Memory B cell (primary cell): ENCODE measurements at regions not wholly inside any gene's neighbourhood (a gene's known extent, or its start where the extent isn't known, plus 50 kb on each side); places are given as distances from the start of the nearest gene placed in this dataset.

Experiments
- ATAC-seq: fragments of 150-1000 bp; cut with Tn5 transposase; 2 replicates; pipeline ENCODE4 v1.10.0; 2021; ENCODE audit warnings: low read depth, mild to moderate bottlenecking, moderate library complexity
- DNase-seq, 2 donors: peaks; one replicate each; pipeline ENCODE4 v3.0.0; 2022; ENCODE audit warnings: low spot score in 2 of 2
- H3K27ac Mint-ChIP-seq: one replicate; pipeline ENCODE4 v1.8.0; 2022; ENCODE audit warnings: mild to moderate bottlenecking, moderate library complexity, mixed read lengths
- H3K27me3 Mint-ChIP-seq: one replicate; pipeline ENCODE4 v1.8.0; 2022; ENCODE audit warnings: mixed read lengths
- H3K36me3 Mint-ChIP-seq: one replicate; pipeline ENCODE4 v1.8.0; 2022; ENCODE audit warnings: mild to moderate bottlenecking, mixed read lengths
- H3K4me1 Mint-ChIP-seq: one replicate; pipeline ENCODE4 v1.8.0; 2022; ENCODE audit warnings: mixed read lengths
- H3K4me3 Mint-ChIP-seq: one replicate; pipeline ENCODE4 v1.8.0; 2022; ENCODE audit warnings: mild to moderate bottlenecking, moderate library complexity, mixed read lengths
- H3K9me3 Mint-ChIP-seq: one replicate; pipeline ENCODE4 v1.8.0; 2022; ENCODE audit warnings: mixed read lengths

DNA sequence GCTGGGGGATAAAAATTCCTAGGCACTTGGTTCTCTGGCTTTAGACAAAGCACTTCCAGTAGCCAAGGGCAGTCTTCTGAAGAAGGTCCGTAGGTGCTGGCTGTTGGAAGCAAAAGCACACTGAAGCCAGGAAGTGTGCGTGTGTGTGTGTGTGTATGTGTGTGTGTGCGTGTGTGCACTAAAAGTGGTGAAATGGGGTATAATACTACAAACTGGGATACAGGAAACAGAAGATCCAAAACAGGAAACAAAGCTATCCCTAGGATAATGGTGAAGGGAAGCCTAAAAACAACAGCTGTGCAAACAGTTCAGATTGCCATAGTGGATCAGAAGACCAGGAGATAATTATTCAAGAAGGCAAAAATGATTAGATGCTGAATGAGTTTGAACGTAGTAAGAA is 103.4 kb downstream of the IL20RB start:
- no peak for ATAC-seq
- DNase-seq = no peak
- no peaks in the 10 kb centered on the region for H3K36me3 Mint-ChIP-seq
- H3K27ac Mint-ChIP-seq = no peak overlapping the region
- H3K4me1 Mint-ChIP-seq = no peaks in the 10 kb centered on the region
- H3K4me3 Mint-ChIP-seq = no peak overlapping the region
- peaks cover 12% of the 10 kb centered on the region for H3K27me3 Mint-ChIP-seq
- H3K9me3 Mint-ChIP-seq = peaks cover 2% of the 10 kb centered on the region

DNA sequence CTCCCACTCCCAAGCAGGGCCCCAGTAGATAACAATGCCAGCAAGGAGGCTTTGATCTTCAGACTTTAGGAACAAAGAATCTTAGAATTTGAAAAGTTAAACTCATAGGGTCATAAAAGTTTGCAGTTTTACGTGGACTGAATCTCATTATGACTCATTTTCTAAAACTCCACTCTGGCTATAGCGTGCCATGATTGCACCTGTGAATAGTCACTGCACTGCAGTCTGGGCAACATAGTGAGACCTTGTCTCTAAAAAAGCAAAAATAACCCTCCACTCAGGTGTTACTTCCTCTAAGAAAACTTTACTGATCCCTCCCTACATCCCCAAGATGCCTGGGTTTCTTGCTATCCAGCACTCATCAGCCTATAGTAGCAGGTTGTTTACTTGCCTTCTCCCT is 104.5 kb downstream of the IL20RB start:
- no peak for DNase-seq
- no peak overlapping the region for H3K4me3 Mint-ChIP-seq
- no peak overlapping the region for H3K27ac Mint-ChIP-seq
- H3K4me1 Mint-ChIP-seq = no peaks in the 10 kb centered on the region
- ATAC-seq = no peak
- peaks cover 12% of the 10 kb centered on the region for H3K27me3 Mint-ChIP-seq
- H3K9me3 Mint-ChIP-seq = peaks cover 2% of the 10 kb centered on the region
- no peaks in the 10 kb centered on the region for H3K36me3 Mint-ChIP-seq

DNA sequence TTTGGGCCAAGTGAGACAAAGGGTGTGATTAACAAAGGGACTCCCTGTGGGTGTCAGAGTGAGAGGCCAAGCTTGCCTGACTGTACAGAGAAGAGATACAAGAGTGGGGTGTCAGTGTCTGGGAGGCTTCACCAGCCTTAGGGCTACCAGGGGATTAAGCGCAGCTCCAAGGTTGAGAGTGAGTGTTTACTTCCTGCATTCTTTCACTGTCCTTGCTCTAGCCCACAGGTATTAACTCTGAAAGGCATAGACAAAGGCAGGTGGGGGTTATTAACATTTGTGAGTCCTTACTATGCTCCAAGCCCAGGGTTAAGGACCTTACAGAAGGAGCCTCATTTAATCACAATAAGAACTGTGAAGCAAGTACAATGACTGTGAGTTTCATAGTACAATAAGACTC is 107.6 kb downstream of the IL20RB start:
- H3K36me3 Mint-ChIP-seq = no peaks in the 10 kb centered on the region
- no peak overlapping the region for H3K27ac Mint-ChIP-seq
- peaks cover 9% of the 10 kb centered on the region for H3K27me3 Mint-ChIP-seq
- DNase-seq (no peak), ATAC-seq (no peak)
- H3K9me3 Mint-ChIP-seq = peaks cover 2% of the 10 kb centered on the region
- no peaks in the 10 kb centered on the region for H3K4me1 Mint-ChIP-seq
- H3K4me3 Mint-ChIP-seq = no peak overlapping the region

DNA sequence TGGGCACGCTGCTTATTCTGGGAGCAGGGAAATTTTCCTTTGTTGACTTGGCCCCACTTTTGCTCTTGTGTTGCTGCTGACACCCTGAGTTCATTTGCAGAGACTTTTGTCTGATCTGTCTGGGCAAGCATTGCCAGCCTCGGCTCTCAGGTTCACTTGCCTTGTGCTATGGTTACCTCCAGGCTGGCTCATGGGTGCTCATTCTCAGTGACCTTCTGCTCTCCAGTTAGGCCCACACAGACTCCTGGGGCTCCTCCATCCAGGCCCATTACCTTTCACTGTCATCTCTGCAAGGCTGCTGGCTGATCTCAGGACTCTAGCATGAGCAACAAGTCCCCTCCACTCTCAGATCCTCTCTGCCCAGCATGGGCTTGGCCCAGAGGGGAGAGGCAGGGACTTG is 108.3 kb downstream of the IL20RB start:
- DNase-seq (no peak), ATAC-seq (no peak)
- H3K9me3 Mint-ChIP-seq = peaks cover 6% of the 10 kb centered on the region
- H3K36me3 Mint-ChIP-seq = no peaks in the 10 kb centered on the region
- no peak overlapping the region for H3K4me3 Mint-ChIP-seq
- peaks cover 7% of the 10 kb centered on the region for H3K27me3 Mint-ChIP-seq
- H3K27ac Mint-ChIP-seq = no peak overlapping the region
- no peaks in the 10 kb centered on the region for H3K4me1 Mint-ChIP-seq

DNA sequence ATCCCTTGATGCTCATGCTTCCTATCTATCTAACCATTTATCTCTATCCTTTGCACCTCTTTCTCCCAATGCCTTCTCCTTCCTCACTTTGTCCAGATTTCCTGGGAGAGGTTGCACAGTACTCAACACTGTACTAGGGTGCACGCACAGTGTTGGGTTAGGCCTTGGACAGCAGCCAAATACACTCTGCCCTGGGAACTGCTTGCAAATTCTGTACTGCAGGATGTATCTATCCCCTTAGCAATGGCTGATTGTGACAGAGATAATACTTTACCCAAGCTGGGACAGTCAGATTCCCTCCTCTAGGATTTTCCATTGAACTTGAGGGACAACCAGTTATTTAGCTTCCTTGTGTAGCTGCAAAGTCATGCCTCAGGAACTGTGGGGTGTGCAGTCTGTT is 113.3 kb downstream of the IL20RB start:
- H3K4me3 Mint-ChIP-seq = no peak overlapping the region
- H3K27ac Mint-ChIP-seq = no peak overlapping the region
- ATAC-seq = no peak
- H3K9me3 Mint-ChIP-seq = peaks cover 3% of the 10 kb centered on the region
- H3K4me1 Mint-ChIP-seq = no peaks in the 10 kb centered on the region
- no peaks in the 10 kb centered on the region for H3K36me3 Mint-ChIP-seq
- DNase-seq = no peak
- peaks cover 11% of the 10 kb centered on the region for H3K27me3 Mint-ChIP-seq

DNA sequence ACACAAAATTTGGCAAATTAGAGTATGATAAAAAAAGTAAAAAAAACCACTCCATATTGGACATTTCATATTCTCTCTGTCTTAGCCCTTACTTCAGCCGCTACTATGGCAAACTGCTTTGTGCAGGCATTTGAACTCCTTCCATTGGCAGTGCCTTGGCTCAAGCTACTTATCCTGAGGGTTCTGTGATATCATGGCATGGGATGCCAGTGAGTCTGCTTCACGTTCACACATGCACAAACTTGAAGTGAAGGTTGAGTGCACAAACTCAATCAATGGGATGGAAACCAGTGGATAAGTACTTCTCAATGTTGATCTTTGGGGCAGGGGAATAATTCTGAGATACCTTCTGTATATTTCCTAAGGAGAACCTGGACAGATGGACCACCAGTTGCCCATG is 117.2 kb downstream of the IL20RB start:
- no peak for DNase-seq
- Mint-ChIP-seq H3K27ac (no peak overlapping the region), H3K36me3 (no peaks in the 10 kb centered on the region), H3K4me1 (no peaks in the 10 kb centered on the region), H3K9me3 (peaks cover 3% of the 10 kb centered on the region), H3K27me3 (peaks cover 16% of the 10 kb centered on the region), H3K4me3 (no peak overlapping the region)
- ATAC-seq = no peak

DNA sequence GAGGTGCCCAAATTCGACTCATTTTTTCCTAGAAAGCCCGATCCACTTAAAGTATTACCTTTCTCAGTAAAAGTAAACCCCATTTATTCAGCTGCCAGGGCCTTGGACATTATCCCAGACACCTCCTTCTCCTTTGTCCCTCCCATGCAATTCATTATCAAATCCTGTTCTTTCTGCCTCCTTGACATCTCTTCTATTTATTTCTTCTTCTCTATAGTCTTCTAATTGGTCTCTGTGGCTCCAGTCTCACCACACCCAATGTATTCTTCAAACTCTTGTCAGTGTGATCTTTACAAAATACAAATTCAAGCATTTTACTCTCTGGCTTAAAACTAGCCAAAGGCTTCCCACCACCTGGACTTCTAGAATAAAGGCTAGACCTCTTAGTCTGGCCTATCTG is 120.3 kb downstream of the IL20RB start:
- ATAC-seq (no peak), DNase-seq (no peak)
- no peak overlapping the region for H3K4me3 Mint-ChIP-seq
- no peak overlapping the region for H3K27ac Mint-ChIP-seq
- H3K9me3 Mint-ChIP-seq = no peaks in the 10 kb centered on the region
- peaks cover 17% of the 10 kb centered on the region for H3K27me3 Mint-ChIP-seq
- no peaks in the 10 kb centered on the region for H3K36me3 Mint-ChIP-seq
- H3K4me1 Mint-ChIP-seq = no peaks in the 10 kb centered on the region

DNA sequence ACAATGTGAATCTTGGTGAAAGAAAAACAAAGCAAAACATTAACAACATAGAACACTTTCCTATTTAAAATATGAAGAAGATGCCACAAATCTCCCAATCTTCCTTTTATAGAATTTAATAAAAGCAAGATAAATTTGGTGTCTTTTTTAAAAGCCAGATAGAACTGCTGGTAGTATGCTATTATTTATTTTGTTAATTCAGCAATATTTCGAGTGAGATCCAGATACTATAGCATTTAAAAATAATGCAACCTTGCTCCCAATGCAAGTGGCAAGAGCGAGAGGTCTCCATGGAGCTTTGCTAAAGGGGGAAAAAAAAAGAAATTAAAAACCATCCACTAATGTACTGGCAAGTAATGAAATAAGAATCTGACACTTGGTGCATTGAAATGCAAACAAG is 121.8 kb downstream of the IL20RB start:
- ATAC-seq = no peak
- Mint-ChIP-seq H3K4me3 (no peak overlapping the region), H3K36me3 (no peaks in the 10 kb centered on the region), H3K27ac (no peak overlapping the region), H3K9me3 (no peaks in the 10 kb centered on the region), H3K27me3 (peaks cover 17% of the 10 kb centered on the region), H3K4me1 (no peaks in the 10 kb centered on the region)
- DNase-seq = no peak

DNA sequence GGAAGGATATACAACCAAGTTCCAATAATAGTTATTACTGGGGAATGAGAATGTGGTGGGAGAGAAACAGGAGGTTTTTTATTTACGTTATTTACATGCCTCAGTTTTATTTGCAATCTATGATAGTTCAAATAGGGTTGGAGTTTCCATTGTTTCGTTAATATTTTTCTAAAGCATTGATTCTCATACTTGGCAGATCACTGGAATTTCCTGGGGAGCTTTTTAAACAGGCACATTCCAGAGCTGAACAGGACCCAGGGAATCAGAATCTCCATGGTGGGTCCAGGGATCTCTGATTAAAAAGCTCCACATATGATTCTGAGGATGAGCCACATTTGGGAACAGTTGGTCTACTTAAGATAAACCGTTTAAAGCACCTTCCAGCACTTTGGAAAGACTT is 123.9 kb downstream of the IL20RB start:
- no peaks in the 10 kb centered on the region for H3K36me3 Mint-ChIP-seq
- no peak overlapping the region for H3K27ac Mint-ChIP-seq
- peaks cover 14% of the 10 kb centered on the region for H3K27me3 Mint-ChIP-seq
- ATAC-seq (no peak), DNase-seq (no peak)
- H3K4me3 Mint-ChIP-seq = no peak overlapping the region
- no peaks in the 10 kb centered on the region for H3K4me1 Mint-ChIP-seq
- no peaks in the 10 kb centered on the region for H3K9me3 Mint-ChIP-seq

DNA sequence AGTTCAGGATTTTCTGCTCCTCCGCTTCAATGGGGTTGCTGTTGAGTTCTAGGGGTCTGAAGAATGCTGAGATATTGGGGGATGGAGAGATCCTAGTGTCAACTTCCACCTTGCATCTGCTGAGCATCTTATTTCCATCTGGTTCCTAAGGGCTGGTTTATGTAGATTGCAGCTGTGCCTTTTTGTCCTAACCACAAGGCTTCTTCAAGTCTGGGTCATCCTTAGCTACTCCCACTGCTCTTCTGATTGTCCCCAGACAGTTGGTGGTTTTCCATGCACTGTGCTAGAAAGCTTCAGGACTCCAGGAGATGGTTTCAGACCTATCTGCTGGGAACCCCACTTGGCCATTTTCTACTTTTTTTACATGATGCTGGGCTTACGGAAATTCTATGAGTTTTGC is 125.0 kb downstream of the IL20RB start:
- DNase-seq = no peak
- Mint-ChIP-seq H3K4me1 (no peaks in the 10 kb centered on the region), H3K36me3 (no peaks in the 10 kb centered on the region), H3K9me3 (no peaks in the 10 kb centered on the region), H3K4me3 (no peak overlapping the region), H3K27ac (no peak overlapping the region), H3K27me3 (peaks cover 9% of the 10 kb centered on the region)
- ATAC-seq = no peak

DNA sequence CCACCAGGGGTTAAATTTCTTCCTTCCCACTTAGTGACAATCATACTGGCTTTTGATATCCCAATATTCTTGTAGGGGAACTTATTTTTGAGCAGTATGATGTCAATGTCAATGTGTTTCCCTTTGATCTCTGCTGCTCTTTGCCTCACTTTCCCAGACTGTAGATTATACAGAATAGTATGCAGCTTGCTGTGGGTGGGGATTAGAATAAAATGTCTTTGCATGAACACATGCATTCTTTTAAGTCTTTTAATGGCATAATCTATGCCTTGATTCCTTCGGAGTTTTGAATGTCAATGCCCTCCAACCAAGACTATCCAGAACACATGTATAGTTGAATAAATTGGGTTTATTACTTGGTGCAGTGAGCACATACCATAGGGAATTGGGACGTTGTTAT is 125.5 kb downstream of the IL20RB start:
- Mint-ChIP-seq H3K36me3 (no peaks in the 10 kb centered on the region), H3K27ac (no peak overlapping the region), H3K4me3 (no peak overlapping the region), H3K4me1 (no peaks in the 10 kb centered on the region), H3K27me3 (peaks cover 6% of the 10 kb centered on the region), H3K9me3 (no peaks in the 10 kb centered on the region)
- no peak for ATAC-seq
- no peak for DNase-seq

DNA sequence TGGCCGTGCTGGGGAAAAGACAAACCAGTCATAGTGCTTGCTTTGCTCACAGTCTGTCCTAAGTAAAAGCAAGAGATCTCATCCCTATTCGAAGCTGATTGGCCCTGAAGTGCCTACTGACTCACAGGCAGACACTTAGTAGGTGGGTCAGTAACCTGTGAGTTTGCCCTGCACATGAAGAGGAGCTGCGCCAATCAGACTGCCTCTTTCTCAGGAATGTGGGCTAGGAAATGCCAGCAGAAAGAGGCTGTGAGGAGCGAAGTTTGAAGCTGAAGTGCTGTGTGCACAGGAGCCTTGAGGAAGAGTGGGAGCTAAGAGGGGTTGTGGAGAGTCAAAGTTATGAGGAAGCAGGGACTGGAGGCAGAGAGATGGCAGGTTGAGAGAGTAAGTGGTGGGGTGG is 126.8 kb downstream of the IL20RB start:
- DNase-seq (no peak), ATAC-seq (no peak)
- Mint-ChIP-seq H3K36me3 (no peaks in the 10 kb centered on the region), H3K4me3 (no peak overlapping the region), H3K27me3 (peaks cover 6% of the 10 kb centered on the region), H3K27ac (no peak overlapping the region), H3K4me1 (no peaks in the 10 kb centered on the region), H3K9me3 (no peaks in the 10 kb centered on the region)

DNA sequence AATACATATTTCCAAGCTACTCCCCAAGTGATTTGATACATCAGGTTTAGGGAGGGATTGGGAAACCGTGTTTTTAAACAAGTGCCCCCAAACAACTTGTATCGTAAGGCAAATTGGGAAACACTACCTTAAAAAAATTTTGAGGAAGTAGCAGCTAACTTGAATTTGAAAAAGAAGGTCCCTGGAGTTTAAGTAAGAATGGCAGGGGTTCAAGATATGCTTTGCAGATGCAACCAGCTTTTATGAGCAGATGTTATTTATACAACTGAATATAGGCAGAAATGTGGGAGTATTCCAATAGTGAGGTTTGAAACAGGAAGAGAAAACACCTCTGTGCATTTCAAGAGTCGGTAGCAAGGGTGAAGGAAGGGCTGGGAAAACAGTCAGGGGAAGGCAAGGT is 139.6 kb downstream of the IL20RB start:
- Mint-ChIP-seq H3K36me3 (no peaks in the 10 kb centered on the region), H3K4me3 (no peak overlapping the region), H3K27ac (no peak overlapping the region), H3K4me1 (no peaks in the 10 kb centered on the region), H3K9me3 (peaks cover 3% of the 10 kb centered on the region), H3K27me3 (peaks cover 8% of the 10 kb centered on the region)
- ATAC-seq (no peak), DNase-seq (no peak)

DNA sequence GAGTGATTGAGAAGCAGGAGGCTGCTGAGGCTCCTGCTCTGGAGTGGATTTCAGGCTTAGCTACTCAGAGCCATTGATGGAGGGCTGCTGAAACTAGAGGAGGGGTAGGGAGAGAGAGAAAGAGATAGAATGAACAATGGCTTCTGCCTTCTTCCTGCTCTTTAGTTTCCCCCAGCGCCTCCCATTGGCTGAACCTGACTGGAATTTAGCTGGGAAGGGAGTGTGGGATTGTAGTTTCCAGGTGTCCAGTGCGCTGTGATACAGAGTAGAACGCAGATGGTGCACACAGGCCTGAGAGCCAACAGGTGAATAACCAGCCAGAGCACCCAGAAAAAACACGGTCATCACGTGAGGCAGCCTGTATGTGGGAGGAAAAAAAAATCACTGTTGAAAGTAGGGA is 140.1 kb downstream of the IL20RB start:
- Mint-ChIP-seq H3K9me3 (no peaks in the 10 kb centered on the region), H3K4me1 (no peaks in the 10 kb centered on the region), H3K4me3 (no peak overlapping the region), H3K27me3 (peaks cover 4% of the 10 kb centered on the region), H3K36me3 (no peaks in the 10 kb centered on the region), H3K27ac (no peak overlapping the region)
- no peak for DNase-seq
- ATAC-seq = no peak

DNA sequence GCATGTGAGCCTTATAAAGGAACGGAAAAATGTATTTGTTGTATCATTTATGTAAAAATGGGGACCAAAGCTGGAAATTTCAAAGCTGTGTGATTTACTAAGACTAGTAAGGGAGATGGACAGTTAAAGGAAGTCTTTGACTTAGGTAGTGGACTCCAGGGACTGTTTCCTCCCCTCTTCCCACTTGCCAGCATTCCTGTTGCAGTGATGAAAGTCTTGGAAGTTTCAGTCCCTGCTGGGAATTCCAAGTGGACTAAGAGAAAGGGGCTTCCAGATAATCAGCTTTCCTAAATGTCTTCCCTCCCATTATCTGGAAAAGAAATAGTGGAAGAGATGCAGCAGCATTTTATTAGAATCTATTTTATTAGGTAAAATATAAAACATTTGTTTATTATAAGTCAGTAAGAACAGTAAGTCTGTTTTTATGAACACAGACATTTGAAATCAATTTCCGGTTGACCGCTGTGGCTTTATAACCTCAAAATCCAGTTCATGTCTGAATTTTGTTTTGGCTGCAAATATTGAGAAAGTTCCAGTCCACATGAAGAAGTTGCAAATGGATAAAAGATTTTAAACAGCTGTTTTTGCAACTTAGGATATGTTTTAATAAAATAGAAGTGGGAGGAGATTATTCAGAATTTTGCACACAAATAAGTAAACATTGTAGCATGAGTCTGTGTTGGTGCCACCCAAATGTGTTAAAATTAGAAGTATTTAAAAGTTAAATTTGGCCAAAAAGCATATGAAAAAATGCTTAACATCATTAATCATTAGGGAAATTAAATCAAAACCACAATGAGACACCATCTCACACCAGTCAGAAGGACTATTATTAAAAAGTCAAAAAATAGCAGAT is 141.8 kb downstream of the IL20RB start:
- Mint-ChIP-seq H3K36me3 (no peaks in the 10 kb centered on the region), H3K4me3 (no peak overlapping the region), H3K4me1 (no peaks in the 10 kb centered on the region), H3K27ac (no peak overlapping the region), H3K27me3 (peaks cover 3% of the 10 kb centered on the region), H3K9me3 (no peaks in the 10 kb centered on the region)
- DNase-seq (no peak), ATAC-seq (no peak)
